HG02970 (cell line): ENCODE measurements at regions not wholly inside any gene's neighbourhood (a gene's known extent, or its start where the extent isn't known, plus 50 kb on each side); places are given as distances from the start of the nearest gene placed in this dataset.

Experiments used
- ATAC-seq: cut with Tn5 transposase; IDR thresholded peaks from one replicate; pipeline ENCODE4 v1.9.1; 2021; ENCODE audit warnings: mild to moderate bottlenecking, moderate library complexity, moderate number of reproducible peaks; ENCODE audit not compliant: unreplicated experiment, low FRiP score

DNA sequence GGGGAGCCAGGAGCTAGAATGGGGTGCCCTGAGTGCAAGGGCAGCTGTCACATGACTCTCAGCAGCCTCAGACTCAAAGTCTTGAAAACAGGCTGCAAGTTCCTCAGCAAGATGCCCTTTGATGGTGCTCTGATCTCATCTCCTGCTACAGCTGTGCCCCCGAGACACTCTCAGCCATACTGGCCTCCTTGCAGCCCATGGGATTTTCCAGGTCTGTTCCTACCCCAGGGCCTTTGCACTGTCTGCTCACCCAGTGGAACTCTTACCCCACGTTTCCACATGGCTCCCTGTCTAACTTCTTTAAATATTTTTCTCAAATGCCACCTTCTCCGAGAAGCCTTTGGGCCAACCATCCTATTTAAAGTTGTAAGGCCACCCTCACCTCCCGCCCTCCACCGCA lies 146.9 kb downstream of the C16orf95 start:
- no peak for ATAC-seq

DNA sequence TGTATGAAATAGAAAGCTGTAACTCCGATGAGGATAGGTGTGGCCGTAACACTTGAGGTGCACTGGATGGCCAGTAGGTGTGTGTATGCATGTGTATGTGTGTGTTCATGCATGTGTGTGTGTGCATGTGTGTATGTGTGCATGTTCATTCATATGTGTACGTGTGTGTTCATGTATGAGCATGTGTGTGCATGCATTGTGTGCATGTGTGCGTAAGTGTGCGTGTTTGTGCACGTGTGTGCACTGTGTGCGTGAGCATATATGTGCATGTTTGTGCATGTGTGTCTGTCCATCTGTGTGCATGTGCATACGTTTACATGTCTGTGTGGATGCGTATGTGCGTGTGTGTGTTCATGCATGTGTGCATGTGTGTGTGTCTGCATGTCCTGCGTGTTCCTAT lies 145.5 kb downstream of the C16orf95 start:
- no peak for ATAC-seq

DNA sequence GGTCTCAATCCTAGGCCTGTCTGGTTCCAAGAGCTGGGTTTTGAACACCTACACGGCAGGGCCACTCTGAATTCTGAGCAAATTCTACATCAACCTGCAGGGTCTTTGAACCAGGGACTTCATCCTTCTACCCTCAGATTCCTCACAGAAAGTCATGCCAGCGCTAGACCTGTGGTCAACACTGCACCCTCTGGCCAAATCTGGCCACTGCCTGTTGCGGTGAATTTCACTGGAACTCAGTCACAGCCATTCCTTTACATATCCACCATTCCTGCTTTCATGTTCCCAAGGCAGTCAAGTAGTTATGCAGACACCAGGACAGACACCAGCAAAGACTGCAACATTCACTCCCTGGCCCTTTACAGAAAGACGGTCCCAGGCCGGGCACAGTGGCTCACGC lies 144.6 kb downstream of the C16orf95 start:
- ATAC-seq = no peak

DNA sequence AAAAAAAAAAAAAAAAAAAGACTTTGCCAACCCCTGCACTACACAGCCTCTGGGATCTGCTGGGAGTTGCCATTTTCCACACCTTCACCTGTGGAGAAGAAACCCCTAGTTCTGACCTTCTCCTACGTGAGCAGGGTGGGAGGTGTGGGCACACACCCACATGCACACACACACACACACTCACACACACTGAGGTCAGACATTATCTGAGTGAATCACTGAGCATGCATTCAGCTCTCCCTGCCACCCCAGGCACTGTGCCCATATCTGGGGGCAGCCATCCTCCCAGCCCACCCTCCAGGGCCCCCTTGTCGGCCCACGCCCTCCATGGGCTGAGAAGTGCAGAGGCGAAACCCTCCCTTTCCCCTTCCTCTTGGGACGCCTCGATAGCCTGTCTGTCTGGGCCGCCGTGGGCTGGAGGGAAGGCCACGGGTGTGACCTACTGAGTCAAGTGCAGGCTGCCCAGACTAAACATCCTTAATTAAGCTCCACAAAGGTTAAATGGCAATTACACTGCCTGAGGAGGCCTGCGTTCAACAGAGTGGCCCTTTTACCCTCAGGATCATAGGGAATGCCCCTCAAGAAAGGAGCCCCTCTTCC lies 143.8 kb downstream of the C16orf95 start:
- no peak for ATAC-seq

DNA sequence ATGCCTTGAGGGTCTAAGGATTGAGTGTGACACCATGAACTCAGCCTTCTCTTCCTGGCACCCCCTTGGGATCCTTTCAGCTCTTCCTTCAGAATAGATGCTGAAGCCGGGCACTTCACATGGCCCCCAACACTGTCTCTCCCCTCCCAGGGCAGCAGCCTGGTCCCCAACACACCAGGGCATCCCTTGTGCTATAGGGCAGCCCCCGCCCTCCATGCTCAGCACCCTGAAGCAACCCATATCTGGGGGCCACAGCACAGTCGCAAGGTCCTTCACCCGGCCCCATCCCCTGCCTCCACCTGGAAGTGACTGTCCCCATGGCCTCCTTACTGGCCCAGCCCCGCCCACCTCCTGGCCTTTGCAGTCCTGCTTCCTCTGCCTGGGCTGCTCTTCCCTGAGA lies 143.1 kb downstream of the C16orf95 start:
- no peak for ATAC-seq

DNA sequence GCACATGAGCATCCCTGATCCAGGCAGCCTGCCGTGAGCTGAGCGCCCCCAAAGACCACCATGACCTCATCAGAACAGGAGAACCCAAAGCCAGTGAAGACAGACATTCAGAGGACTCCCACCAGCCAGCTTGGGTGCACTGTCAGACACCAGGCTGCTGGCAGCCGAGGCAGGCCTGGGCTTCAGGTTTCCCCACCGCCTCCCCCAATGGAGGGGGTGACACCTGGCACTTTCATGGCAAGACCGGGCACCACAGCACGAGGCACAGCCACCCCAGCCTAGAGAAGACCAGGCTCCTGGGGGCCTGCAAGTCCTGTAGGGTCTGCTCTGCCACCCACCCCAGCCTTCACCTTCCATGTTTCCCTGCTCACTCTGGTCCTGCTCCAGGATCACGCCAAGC lies 140.5 kb downstream of the C16orf95 start:
- ATAC-seq = no peak

DNA sequence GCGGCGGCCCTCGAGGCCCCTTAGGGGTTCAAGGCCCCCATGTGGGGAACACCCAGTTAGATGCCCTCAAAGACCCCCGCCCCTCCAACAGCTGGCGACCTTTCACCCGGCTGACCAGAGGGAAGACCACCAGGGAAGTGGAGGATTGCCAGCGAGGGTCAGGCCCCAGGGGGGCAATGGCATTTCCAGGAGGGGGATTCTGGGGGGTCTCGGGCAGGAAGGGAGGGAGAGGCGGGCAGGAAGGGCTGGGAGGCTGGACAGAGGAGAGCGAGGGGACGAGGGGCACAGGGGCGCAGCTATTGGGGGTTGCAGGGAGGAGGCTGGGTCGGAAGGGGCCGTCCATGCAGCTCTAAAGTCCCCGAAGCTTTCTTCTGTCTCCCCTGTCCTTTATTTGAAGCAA lies 139.5 kb downstream of the C16orf95 start:
- ATAC-seq = no peak

DNA sequence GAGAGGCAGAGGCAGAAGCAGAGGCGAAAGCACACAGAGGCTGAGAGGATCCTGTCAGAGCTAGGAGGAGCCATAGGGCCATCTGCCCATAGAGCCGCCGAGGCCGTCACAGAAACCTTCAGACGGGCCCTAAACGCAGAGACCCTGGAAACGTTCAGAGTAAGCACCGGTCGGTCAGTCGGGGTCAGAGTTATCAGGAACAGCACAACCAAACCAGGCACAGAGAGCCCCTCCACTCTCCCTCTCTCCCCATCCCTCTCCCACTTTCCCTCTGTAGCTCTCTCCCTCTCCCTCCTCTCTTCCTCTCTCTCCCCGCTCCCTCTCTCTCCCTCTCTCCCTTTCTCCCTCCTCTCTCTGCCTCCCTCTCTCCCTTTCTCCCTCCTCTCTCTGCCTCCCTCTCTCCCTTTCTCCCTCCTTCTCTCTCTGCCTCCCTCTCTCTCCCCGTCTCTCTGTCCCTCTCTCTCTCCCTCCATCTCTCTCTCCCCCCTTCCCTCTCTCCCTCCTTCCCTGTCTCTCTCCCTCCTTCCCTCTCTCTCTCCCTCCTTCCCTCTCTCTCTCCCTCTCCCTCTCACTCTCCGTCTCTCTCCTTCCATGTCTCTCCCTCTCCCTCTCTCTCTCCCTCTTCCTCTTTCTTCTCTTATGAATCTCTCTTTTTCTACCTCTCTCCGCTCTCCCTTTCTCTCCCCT lies 138.9 kb downstream of the C16orf95 start:
- ATAC-seq = no peak

DNA sequence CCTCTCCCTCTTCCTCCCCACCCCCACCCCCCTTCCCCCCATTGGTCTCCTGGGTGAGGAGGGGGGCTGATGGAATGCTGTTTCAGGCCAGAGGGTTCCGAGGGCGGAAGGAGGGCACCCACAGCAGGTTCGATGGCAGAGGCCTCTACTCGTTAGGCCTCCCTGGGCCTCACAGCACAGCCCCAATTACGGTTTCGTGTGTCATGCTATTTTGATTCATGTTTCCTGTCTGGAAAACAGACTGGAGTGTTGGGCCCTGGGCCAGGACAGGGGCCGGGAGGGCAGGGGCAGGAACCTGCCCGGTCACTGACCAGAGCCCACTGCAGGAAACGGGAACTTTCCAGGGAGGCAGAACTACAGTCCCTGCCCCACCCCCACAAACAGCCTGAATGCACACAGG lies 138.2 kb downstream of the C16orf95 start:
- no peak for ATAC-seq

DNA sequence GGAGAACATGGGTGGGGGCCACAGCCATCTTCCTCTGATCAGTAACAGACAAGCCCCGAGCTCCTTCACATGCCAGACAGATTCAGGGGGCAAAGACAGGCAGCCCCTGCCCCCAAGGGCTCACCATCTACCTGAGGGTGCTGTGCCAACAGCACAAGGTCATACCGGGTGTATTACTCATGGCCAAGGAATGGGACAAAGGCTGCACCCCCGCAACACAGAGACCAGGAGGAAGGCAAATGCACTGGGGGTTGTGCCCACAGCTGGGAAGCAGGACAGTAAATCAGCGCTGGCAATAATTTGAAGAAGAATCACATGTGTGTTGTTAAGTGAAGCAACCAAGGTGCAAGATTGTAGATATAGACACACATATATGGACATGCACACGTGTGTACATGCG lies 137.1 kb downstream of the C16orf95 start:
- no peak for ATAC-seq

DNA sequence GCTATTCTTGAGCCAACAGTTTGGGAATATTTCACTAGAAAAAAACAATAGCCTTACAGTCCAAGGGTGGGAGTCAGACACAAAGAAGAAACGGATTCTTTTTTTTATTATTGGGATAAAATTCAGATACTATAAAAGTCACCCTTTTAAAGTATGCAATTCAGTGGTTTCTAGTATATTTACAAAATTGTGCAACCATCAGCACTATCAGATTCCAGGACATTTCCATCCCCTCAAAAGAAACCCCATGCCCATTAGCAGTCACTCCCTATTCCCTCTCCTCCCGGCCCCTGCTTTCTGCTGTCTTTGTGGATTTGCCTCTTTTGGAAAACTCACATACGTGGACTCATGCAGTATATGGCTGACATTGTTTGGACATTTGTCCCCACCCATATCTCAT lies 134.4 kb downstream of the C16orf95 start:
- ATAC-seq = no peak

DNA sequence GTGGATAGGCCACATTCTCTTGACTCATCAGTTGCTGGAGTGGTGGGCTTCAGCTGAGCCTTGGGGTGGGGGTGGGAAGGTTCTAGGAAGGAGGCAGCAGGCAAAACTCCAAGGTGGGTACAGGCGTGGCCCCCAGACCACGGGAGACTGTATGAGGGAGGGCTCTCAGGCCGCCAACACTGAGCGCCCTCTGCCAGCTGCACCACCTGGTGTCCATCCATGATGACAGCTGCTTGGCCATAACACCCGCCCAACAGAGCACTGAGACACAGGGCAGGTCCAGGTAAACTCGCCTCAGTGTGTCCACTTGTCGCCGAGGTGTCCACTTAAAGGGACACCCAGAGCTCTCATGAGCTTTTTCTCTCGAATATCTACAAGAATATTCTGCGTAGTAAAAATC lies 133.5 kb downstream of the C16orf95 start:
- no peak for ATAC-seq

DNA sequence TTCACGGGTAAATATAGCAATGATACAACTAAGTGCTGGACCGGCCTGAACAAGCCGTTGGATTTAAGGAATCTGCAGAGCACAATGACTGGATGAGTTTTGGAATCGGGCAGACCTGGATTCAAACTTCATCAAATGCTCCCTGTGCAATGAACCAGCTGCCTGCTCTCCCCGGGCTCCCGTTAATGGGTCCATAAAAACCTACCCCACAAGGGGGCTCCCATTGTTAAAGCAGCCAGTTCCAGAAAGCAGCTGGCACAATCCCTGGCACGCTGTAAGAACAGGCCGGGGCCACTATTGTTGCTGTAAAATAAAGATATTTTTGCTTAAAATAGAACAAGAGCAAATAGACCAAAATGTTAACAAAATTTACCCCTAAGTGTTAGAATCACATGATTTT lies 131.9 kb downstream of the C16orf95 start:
- ATAC-seq = no peak

DNA sequence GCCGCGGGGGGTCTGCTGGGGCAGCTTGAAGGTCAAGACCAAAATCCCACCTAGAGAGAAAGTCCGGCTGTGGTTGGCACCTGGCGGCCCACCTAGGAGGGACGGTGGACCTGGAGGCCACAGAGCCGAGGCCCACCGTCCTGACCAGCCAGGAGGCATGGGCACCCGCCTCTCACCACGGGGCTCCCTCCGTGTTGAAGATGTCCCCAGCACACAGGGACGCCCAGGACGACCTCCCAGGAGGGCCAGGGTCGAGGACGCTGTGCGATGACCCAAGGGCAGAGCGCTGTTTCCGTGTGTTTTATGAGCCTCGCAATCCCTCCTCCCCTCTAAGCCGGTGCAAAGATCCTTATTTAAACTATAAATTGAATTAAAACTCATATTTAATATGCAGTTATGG lies 131.2 kb downstream of the C16orf95 start:
- no peak for ATAC-seq

DNA sequence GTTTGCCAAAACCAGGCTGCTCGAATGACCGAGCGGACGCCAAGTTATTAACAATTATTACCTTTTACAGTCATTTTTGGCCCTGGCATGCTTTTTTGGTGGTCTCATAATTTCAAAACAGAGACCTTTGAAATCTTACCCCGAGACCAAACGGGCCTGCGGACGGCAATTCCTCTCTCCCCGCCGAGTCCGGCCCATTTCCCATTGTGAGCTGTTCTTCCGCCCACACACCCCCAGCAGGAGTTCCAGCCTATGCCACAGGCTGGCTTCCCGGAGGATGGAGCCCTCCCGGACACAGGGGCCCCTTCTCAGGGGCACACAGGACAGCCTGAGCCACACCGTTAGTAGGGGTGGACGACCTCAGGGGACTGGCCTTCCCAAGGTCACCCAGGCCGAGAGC lies 130.7 kb downstream of the C16orf95 start:
- no peak for ATAC-seq

DNA sequence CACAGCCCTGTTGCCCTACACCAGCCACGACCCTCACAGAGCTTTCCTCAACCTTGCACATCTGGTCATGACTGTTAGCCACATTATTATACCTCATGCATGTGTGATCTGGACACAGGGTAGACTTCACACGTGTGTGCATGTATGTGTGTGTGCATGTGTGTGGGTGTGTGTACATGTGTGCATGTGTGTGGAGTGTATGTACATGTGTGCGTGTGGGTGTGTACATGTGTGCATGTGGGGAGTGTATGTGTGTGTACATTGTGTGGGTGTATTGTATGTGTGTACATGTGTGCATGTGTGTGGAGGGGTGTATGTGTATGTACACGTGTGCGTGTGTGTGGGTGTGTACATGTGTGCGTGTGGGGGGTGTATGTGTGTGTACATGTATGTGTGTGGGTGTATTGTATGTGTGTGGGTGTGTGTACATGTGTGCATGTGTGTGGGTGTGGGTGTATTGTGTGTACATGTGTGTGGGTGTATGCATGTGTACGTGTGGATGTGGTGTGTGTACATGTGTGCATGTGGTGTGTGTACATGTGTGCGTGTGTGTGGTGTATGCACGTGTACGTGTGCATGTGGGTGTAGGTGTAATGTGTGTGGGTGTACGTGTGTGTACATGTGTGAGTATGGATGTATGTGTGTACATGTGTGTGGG lies 130.2 kb downstream of the C16orf95 start:
- ATAC-seq = no peak

DNA sequence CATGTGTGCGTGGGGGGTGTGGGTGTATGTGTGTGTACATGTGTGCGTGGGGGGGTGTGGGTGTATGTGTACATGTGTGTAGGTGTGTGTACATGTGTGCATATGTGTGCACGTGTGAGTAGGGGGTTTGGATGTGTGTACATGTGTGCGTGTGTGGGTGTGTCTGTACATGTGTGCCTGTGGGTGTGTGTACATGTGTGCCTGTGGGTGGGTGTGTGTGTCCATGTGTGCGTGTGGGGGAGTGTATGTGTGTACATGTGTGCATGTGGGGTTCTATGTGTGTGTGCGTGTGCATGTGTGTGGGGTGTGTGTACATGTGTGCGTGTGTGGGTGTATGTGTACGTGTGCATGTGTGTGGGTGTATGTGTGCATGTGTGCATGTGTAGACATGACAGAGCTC lies 129.1 kb downstream of the C16orf95 start:
- no peak for ATAC-seq

DNA sequence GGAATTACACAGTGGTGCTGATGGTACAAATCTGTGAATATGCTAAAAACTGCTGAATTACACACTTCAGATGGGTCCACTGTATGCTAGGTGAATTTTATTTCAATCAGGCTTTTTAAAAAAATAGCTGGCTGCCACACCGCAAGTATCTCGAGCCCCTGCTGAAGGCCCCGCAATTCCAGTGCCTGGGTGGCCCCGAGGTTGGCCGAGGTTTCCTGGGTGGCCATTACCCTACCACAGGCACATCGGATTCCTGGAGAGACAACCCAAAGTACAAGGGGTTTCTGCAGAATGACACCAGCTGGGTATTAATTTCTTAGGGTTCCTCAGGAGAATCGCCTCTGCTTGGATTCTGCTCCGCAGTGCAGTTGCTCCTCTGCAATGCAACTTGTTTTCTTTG lies 127.8 kb downstream of the C16orf95 start:
- ATAC-seq = no peak

DNA sequence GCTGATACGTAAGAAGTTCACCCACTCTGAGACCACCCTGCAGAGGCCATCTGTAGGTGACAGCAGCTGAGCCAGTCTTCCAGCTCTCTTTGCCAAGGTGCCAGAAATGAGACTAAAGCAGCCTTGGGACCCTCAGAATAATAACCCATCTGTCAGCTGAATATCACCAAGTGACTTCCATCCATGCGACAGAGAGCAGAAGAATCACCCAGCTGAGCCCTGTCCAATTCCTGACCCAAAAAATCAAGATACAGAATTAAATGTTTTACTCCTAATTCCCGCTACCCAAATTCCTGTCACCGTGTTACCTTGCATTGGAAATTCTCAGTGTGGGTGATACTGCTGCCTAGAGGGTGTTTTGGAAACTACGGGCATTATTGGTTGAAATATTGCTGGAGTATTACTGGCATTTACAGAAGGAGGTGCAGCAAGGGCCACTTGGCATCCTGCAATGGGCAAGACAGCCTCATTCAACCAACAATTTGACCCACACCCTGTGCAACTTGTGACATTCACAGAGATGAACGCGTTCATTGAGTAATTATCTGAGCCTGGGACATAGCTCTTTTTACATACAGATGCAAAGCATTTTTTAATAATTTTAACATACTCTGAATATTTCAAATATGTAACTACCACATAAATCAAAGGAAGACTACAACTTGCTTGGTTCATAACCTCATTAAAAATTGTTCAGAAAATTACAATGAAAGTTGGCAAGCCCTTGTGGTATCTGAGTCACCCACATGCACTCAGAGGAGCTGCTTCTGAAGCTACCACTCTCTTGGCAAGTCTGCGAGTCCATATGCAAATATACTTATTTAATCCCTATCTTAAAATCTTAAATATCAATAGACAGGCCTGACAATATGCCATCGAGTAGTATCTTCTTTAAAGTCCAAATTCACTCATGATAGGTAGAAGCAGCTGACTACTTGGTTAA lies 126.6 kb downstream of the C16orf95 start:
- no peak for ATAC-seq

DNA sequence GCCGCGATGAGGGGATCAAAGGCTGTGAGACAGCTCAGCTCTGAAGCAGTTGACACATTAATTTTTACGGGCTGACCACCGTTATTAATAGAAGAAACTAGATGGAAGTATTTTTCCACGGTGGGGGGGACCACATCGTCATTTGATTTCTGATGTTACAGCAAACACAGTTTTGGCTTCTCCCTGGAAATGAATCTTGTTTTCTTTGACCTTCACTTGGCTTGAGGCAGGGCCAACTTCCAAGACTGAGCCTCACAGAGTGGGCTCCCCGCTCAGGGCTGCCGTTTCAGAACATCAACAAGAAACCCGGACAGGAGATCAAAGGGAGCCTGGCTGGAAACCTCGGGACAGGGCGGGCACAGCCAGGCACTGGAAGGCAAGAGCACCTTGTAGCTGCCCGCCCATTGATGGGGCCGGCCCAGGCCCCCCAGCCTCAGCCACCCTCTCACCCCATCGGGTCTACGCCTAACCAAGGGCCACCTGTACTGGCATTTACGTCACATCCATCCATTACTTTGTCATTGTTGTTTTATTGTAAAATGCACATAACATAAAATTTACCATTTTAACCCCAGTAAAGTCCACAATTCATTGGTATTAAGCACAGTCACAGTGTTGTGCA lies 124.6 kb downstream of the C16orf95 start:
- ATAC-seq = no peak

DNA sequence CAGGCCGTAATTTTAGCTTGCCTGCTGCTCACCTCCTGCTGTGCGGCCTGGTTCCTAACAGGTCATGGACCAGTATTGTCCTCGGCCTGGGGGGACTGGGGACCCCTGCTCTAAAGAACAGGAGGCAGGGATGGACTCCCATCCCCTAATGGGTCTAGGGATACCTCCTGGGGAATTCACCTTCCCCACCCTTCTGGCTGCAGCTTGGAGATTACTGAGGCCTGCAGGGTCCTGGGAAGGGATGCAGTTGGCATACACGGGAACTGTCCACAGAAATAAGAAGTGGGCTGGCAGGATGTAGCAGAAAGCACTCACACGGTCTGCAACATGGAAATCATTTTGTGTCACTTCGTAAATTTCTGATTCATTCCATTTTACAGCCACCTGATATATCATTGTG lies 123.0 kb downstream of the C16orf95 start:
- ATAC-seq = no peak
